H1 (cell line): ENCODE measurements at regions not wholly inside any gene's neighbourhood (a gene's known extent, or its start where the extent isn't known, plus 50 kb on each side); places are given as distances from the start of the nearest gene placed in this dataset.

Experiments used
- CTCF ChIA-PET: fragments of 300-600 bp; sonication (Branson Sonifier 250); formaldehyde crosslinking; loops from one replicate; lab custom pipeline; 2021; ENCODE audit not compliant: partially characterized antibody; lab: Charles Lee
- POLR2A ChIA-PET: fragments of 300-600 bp; sonication (Branson Sonifier 250); formaldehyde crosslinking; loops from one replicate; lab custom pipeline; 2021; ENCODE audit warnings: inconsistent platforms; ENCODE audit not compliant: partially characterized antibody; lab: Charles Lee
- DNase-seq, 2 experiments: peaks; one replicate each; pipeline versions ENCODE4 v3.0.0 to v3.0.0-alpha.2; 2010 to 2022; ENCODE audit warnings: low spot score in 2 of 2, low read depth in 1 of 2, mixed read lengths in 1 of 2
- FAIRE-seq: peaks from 2 replicates; lab custom pipeline; 2011; peaks lifted over from hg19 to GRCh38; lab: Jason Lieb, UNC
- H2AFZ ChIP-seq: 2 replicates; pipeline ENCODE4 v1.8.1; 2012; ENCODE audit warnings: low read length, inconsistent platforms
- H2AK5ac ChIP-seq: 2 replicates; pipeline ENCODE4 v1.6.1; 2013; ENCODE audit warnings: low read depth, low read length
- H2BK120ac ChIP-seq: replicated peaks from 2 replicates; pipeline ENCODE3; 2013; ENCODE audit warnings: low read depth, low read length, inconsistent platforms
- H2BK12ac ChIP-seq: 2 replicates; pipeline ENCODE4 v1.6.1; 2013; ENCODE audit warnings: low read depth, low read length
- H2BK15ac ChIP-seq: 2 replicates; pipeline ENCODE4 v1.6.1; 2013; ENCODE audit warnings: low read length
- H2BK20ac ChIP-seq: 2 replicates; pipeline ENCODE4 v1.6.1; 2013; ENCODE audit warnings: low read length
- H2BK5ac ChIP-seq: 2 replicates; pipeline ENCODE4 v1.6.1; 2013; ENCODE audit warnings: low read depth, low read length
- H3K14ac ChIP-seq: 2 replicates; pipeline ENCODE4 v1.6.1; 2013; ENCODE audit warnings: inconsistent platforms; ENCODE audit not compliant: insufficient read length
- H3K18ac ChIP-seq: 2 replicates; pipeline ENCODE4 v1.6.1; 2013; ENCODE audit warnings: low read length; ENCODE audit errors: extremely low read depth
- H3K23ac ChIP-seq: 2 replicates; pipeline ENCODE4 v1.6.1; 2013; ENCODE audit warnings: inconsistent platforms; ENCODE audit not compliant: insufficient read length
- H3K23me2 ChIP-seq: 2 replicates; pipeline ENCODE4 v1.6.1; 2013; ENCODE audit warnings: low read depth, low read length
- H3K27ac ChIP-seq: 2 replicates; pipeline ENCODE4 v1.6.1; 2011; ENCODE audit warnings: low read depth, low read length, inconsistent platforms
- H3K27me3 ChIP-seq, 4 experiments: replicated peaks in 1 of 4; 1 replicate in 1 of 4; 2 replicates in 3 of 4; pipeline versions ENCODE4 v1.6.1 to v1.8.1; 2011 to 2013; ENCODE audit warnings: low read length in 3 of 4, mild to moderate bottlenecking in 3 of 4, inconsistent platforms in 2 of 4, mixed read lengths in 2 of 4, moderate library complexity in 1 of 4; ENCODE audit not compliant: control insufficient read depth in 3 of 4, insufficient read depth in 3 of 4; ENCODE audit errors: extremely low read depth in 1 of 4
- H3K36me3 ChIP-seq, 4 experiments: 2 replicates each; pipeline versions ENCODE4 v1.6.1 to v1.8.1; 2011 to 2013; ENCODE audit warnings: mild to moderate bottlenecking in 4 of 4, low read length in 3 of 4, moderate library complexity in 2 of 4, control low read depth in 1 of 4, inconsistent platforms in 1 of 4; ENCODE audit not compliant: insufficient read depth in 4 of 4, control insufficient read depth in 2 of 4
- H3K4ac ChIP-seq: replicated peaks from 2 replicates; pipeline ENCODE3; 2013; ENCODE audit warnings: low read length, low read depth, mixed read lengths, inconsistent platforms; ENCODE audit not compliant: insufficient read length
- H3K4me1 ChIP-seq, 4 experiments: replicated peaks in 1 of 4; 1 replicate in 1 of 4; 2 replicates in 3 of 4; pipeline versions ENCODE4 v1.6.1 to v1.8.1; 2011 to 2013; ENCODE audit warnings: low read length in 3 of 4, inconsistent platforms in 2 of 4, mixed read lengths in 1 of 4; ENCODE audit not compliant: insufficient read depth in 4 of 4, control insufficient read depth in 3 of 4
- H3K4me2 ChIP-seq, 2 experiments: 2 replicates each; pipeline versions ENCODE4 v1.6.1 to v1.8.1; 2011 to 2013; ENCODE audit warnings: low read depth in 2 of 2, low read length in 2 of 2, control low read depth in 1 of 2, inconsistent platforms in 1 of 2, mild to moderate bottlenecking in 1 of 2; ENCODE audit not compliant: insufficient read depth in 1 of 2
- H3K4me3 ChIP-seq, 4 experiments: fragments of 200-600, 300-600 bp in 1 of 4; sonication (generic), shearing (Covaris generic), sonication (Bioruptor Twin) in 1 of 4; 2 replicates each; pipeline versions ENCODE4 v1.5.1 to v1.8.1; 2011 to 2016; ENCODE audit warnings: low read length in 4 of 4, low read depth in 3 of 4, control low read depth in 2 of 4, inconsistent platforms in 2 of 4, mild to moderate bottlenecking in 2 of 4, mixed read lengths in 1 of 4, moderate library complexity in 1 of 4; ENCODE audit not compliant: insufficient read depth in 2 of 4; ENCODE audit errors: extremely low read depth in 1 of 4
- H3K56ac ChIP-seq: replicated peaks from 2 replicates; pipeline ENCODE3; 2013; ENCODE audit warnings: low read depth, mild to moderate bottlenecking, mixed read lengths, low read length, inconsistent platforms; ENCODE audit not compliant: insufficient read length
- H3K79me1 ChIP-seq: 2 replicates; pipeline ENCODE4 v1.6.1; 2013; ENCODE audit warnings: low read depth, low read length, control low read depth
- H3K79me2 ChIP-seq, 2 experiments: 2 replicates each; pipeline versions ENCODE4 v1.6.1 to v1.8.1; 2012 to 2013; ENCODE audit warnings: low read length in 2 of 2, mild to moderate bottlenecking in 2 of 2, inconsistent platforms in 1 of 2; ENCODE audit not compliant: insufficient read depth in 2 of 2, control insufficient read depth in 1 of 2
- H3K9ac ChIP-seq, 4 experiments: replicated peaks in 1 of 4; 1 replicate in 1 of 4; 2 replicates in 3 of 4; pipeline versions ENCODE4 v1.6.1 to v1.8.1; 2011 to 2013; ENCODE audit warnings: low read depth in 3 of 4, low read length in 3 of 4, control low read depth in 2 of 4, mild to moderate bottlenecking in 2 of 4, moderate library complexity in 2 of 4, inconsistent platforms in 1 of 4; ENCODE audit errors: extremely low read depth in 1 of 4
- H3K9me3 ChIP-seq, 2 experiments: 2 replicates each; pipeline versions ENCODE4 v1.6.1 to v1.8.1; 2012 to 2013; ENCODE audit warnings: mild to moderate bottlenecking in 2 of 2, moderate library complexity in 2 of 2, control low read depth in 1 of 2, inconsistent platforms in 1 of 2, low read depth in 1 of 2, low read length in 1 of 2, mixed read lengths in 1 of 2; ENCODE audit not compliant: insufficient read depth in 2 of 2
- H4K20me1 ChIP-seq, 2 experiments: replicated peaks in 1 of 2; 2 replicates each; pipeline versions ENCODE3 to v1.8.1; 2011 to 2013; ENCODE audit warnings: inconsistent platforms in 2 of 2, low read length in 2 of 2, mild to moderate bottlenecking in 1 of 2; ENCODE audit not compliant: insufficient read depth in 2 of 2, control insufficient read depth in 1 of 2
- H4K5ac ChIP-seq: 2 replicates; pipeline ENCODE4 v1.6.1; 2013; ENCODE audit warnings: low read length, low read depth, mixed read lengths, inconsistent platforms; ENCODE audit not compliant: insufficient read length
- H4K8ac ChIP-seq: 2 replicates; pipeline ENCODE4 v1.8.0; 2013; ENCODE audit warnings: mild to moderate bottlenecking, moderate library complexity, low read length, inconsistent platforms; ENCODE audit not compliant: insufficient read depth; ENCODE audit errors: extremely low read depth
- H4K91ac ChIP-seq: replicated peaks from 2 replicates; pipeline ENCODE3; 2013; ENCODE audit warnings: low read length, mixed read lengths, inconsistent platforms; ENCODE audit not compliant: insufficient read length
- WGBS, 2 experiments: shearing (Covaris generic) in 1 of 2; methylation state at CpG; one replicate each; pipeline versions ENCODE4 v1.1.6 to v1.1.7; 2013 to 2015; ENCODE audit warnings: low lambda C conversion rate in 2 of 2, mixed read lengths in 2 of 2, inconsistent platforms in 1 of 2, low coverage in 1 of 2, missing lambda C conversion rate in 1 of 2; ENCODE audit not compliant: insufficient replicate concordance in 2 of 2, insufficient coverage in 1 of 2, insufficient read length in 1 of 2; ENCODE audit errors: extremely low coverage in 1 of 2, missing lambda C conversion rate in 1 of 2; 5-methylcytosine and 5-hydroxymethylcytosine counted together

DNA sequence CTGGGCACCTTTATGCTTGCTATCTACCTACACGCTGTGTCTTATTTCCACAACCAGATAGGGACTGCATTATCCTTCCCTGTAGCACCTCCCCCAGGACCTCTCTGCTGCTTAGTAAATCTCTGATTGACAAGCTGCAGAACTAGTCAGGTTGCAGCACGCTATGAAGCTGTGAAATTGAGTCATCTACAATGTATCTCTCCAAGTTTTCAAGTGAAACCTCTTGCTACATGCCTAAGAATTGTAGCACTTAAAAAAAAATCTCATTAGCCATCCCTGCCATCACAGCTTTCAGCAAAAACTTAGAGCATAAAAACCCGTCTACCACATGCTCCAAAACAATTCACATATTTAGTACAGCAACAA lies 69.7 kb upstream of the FGFR2 start:
- Histone ChIP-seq H3K4me3 (no peak overlapping the region; a peak in 1 of 8 replicates), H2BK5ac (0 out of 2 replicates have a peak overlapping the region, but pooled peaks have one; percentile 38), H4K8ac (no peak overlapping the region), H3K4me2 (no peak overlapping the region), H2BK20ac (peak overlapping the region; percentile 2; the same call in 1 of the 2 replicates), H2BK12ac (0 out of 2 replicates have a peak overlapping the region, but pooled peaks have one; percentile 0), H3K23ac (no peak overlapping the region), H3K36me3 (no peaks in the 10 kb centered on the region), H3K14ac (no peak overlapping the region), H3K4ac (no peak overlapping the region), H4K91ac (no peak overlapping the region), H3K9ac (no peak overlapping the region), H3K79me2 (no peaks in the 10 kb centered on the region), H3K56ac (no peak overlapping the region), H4K5ac (no peak overlapping the region), H2BK120ac (no peak overlapping the region), H4K20me1 (no peaks in the 10 kb centered on the region), H3K18ac (0 out of 2 replicates have a peak overlapping the region, but pooled peaks have one; percentile 40), H3K9me3 (no peaks in the 10 kb centered on the region; a peak in 1 of 4 replicates), H2AFZ (0 out of 2 replicates have a peak overlapping the region, but pooled peaks have one; percentile 72), H3K4me1 (peaks cover 4 to 16% (median 10%) of the 10 kb centered on the region in 4 experiments; a peak in 6 of 7 replicates), H2BK15ac (0 out of 2 replicates have a peak overlapping the region, but pooled peaks have one; percentile 16), H3K27me3 (no peaks in the 10 kb centered on the region), H2AK5ac (no peak overlapping the region), H3K23me2 (peaks cover 3% of the 10 kb centered on the region; the same call in 1 of the 2 replicates), H3K27ac (no peak overlapping the region), H3K79me1 (no peaks in the 10 kb centered on the region)
- DNase-seq (no peak), FAIRE-seq (no peak)
- CTCF ChIA-PET = interaction anchor here (0.5 to 1.9 kb wide), 11 partner anchors 11 to 65 kb away, joined by 3 to 5 read pairs (median 3); no protein-coding TSS in a partner anchor
- POLR2A ChIA-PET = interaction anchor here (1.7 kb wide), 1 partner anchor 88 kb away, joined by 4 read pairs; no protein-coding TSS in a partner anchor
- WGBS, 2 experiments = 78% methylated on average over 3 of the region's 3 CpGs; no CpG with 5 or more reads in 1 of the 2 experiments
